HG02763 (cell line): ENCODE measurements at regions not wholly inside any gene's neighbourhood (a gene's known extent, or its start where the extent isn't known, plus 50 kb on each side); places are given as distances from the start of the nearest gene placed in this dataset.
"Not testable (repeated sequence)": the region's sequence is repeated elsewhere in the genome, so short reads cannot be mapped to it uniquely, and the experiment has no call there.

Source experiments
- ATAC-seq: cut with Tn5 transposase; IDR thresholded peaks from one replicate; pipeline ENCODE4 v1.9.1; 2021; ENCODE audit warnings: mild to moderate bottlenecking, moderate library complexity; ENCODE audit not compliant: unreplicated experiment

GRCh38 chr12:97784904-97785303 is 322.3 kb downstream of the RMST start:
- ATAC-seq: no peak

GRCh38 chr12:97790281-97790680 is 327.7 kb downstream of the RMST start:
- no peak for ATAC-seq

- no peak for ATAC-seq
Measured at GRCh38 chr12:97797473-97797872, 334.9 kb downstream of the RMST start.

- no peak for ATAC-seq
Measured at GRCh38 chr12:97800561-97800960, 338.0 kb downstream of the RMST start.

- no peak for ATAC-seq
Measured at GRCh38 chr12:97801471-97802059, 339.0 kb downstream of the RMST start.

GRCh38 chr12:97805146-97805545 is 342.5 kb downstream of the RMST start:
- ATAC-seq: no peak

GRCh38 chr12:97813301-97813700 is 350.7 kb downstream of the RMST start:
- no peak for ATAC-seq

GRCh38 chr12:97821806-97822205 is 359.2 kb downstream of the RMST start:
- no peak for ATAC-seq

GRCh38 chr12:97835541-97835940 is 372.9 kb downstream of the RMST start:
- no peak for ATAC-seq

- no peak for ATAC-seq
Measured at GRCh38 chr12:97837401-97837800, 374.8 kb downstream of the RMST start.

GRCh38 chr12:97848051-97848450 is 385.4 kb downstream of the RMST start:
- ATAC-seq: no peak

- ATAC-seq: no peak
Measured at GRCh38 chr12:97854477-97854876, 391.9 kb downstream of the RMST start.

GRCh38 chr12:97862072-97862471 is 399.5 kb downstream of the RMST start:
- ATAC-seq: no peak

- ATAC-seq: no peak
Measured at GRCh38 chr12:97875064-97875463, 412.5 kb downstream of the RMST start.

GRCh38 chr12:97876780-97877179 is 414.2 kb downstream of the RMST start:
- no peak for ATAC-seq

- no peak for ATAC-seq
Measured at GRCh38 chr12:97877404-97877803, 414.8 kb downstream of the RMST start.

GRCh38 chr12:97886511-97887176 is 424.0 kb downstream of the RMST start:
- no peak for ATAC-seq

- not testable (repeated sequence) for ATAC-seq
Measured at GRCh38 chr12:97897881-97898280, 435.3 kb downstream of the RMST start.

GRCh38 chr12:97899529-97899928 is 436.9 kb downstream of the RMST start:
- ATAC-seq: no peak

- ATAC-seq: no peak
Measured at GRCh38 chr12:97899956-97900355, 437.4 kb downstream of the RMST start.

- no peak for ATAC-seq
Measured at GRCh38 chr12:97903356-97903755, 440.8 kb downstream of the RMST start.

- ATAC-seq: no peak
Measured at GRCh38 chr12:97907504-97907903, 444.9 kb downstream of the RMST start.

GRCh38 chr12:97910559-97910958 is 448.0 kb downstream of the RMST start:
- ATAC-seq: no peak
